DND-41 (cell line): ENCODE measurements at regions not wholly inside any gene's neighbourhood (a gene's known extent, or its start where the extent isn't known, plus 50 kb on each side); places are given as distances from the start of the nearest gene placed in this dataset.

ENCODE experiments used
- EZH2 ChIP-seq: IDR thresholded peaks from 3 replicates; pipeline ENCODE4 v1.6.1; 2012; ENCODE audit warnings: borderline replicate concordance, low read depth, mild to moderate bottlenecking, moderate library complexity, low read length, inconsistent platforms; ENCODE audit not compliant: severe bottlenecking
- TF ChIP-seq, protein P1 (sequence below): IDR thresholded peaks from 2 replicates; pipeline ENCODE4 v1.5.1; 2012; ENCODE audit warnings: borderline replicate concordance, low read length, moderate library complexity, mild to moderate bottlenecking; ENCODE audit not compliant: poor library complexity, severe bottlenecking; ENCODE audit errors: extremely low read depth

DNA sequence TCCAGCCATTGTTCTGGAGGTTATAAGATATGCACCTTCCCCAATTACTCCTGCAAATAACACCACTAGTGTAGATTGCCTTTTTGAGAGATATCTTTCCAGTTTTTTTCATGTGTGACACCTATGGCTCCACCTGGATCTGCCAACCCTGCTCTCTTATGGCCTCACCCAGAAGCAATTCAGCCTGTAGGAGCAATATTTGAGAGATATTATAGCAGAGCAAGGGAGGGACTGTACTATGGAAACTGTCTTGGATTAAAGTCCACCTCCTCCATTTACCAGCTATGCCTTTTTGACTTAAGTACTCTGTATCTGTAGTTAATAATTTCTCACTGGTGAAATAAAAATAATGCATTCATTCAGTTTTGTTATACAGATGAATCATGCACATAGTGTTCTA lies 803.5 kb downstream of the NLGN4X start:
- TF ChIP-seq, protein P1, sequence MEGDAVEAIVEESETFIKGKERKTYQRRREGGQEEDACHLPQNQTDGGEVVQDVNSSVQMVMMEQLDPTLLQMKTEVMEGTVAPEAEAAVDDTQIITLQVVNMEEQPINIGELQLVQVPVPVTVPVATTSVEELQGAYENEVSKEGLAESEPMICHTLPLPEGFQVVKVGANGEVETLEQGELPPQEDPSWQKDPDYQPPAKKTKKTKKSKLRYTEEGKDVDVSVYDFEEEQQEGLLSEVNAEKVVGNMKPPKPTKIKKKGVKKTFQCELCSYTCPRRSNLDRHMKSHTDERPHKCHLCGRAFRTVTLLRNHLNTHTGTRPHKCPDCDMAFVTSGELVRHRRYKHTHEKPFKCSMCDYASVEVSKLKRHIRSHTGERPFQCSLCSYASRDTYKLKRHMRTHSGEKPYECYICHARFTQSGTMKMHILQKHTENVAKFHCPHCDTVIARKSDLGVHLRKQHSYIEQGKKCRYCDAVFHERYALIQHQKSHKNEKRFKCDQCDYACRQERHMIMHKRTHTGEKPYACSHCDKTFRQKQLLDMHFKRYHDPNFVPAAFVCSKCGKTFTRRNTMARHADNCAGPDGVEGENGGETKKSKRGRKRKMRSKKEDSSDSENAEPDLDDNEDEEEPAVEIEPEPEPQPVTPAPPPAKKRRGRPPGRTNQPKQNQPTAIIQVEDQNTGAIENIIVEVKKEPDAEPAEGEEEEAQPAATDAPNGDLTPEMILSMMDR = no peak
- no peak for TF ChIP-seq EZH2
